ENCODE measurements at regions not wholly inside any gene's neighbourhood (a gene's known extent, or its start where the extent isn't known, plus 50 kb on each side); places are given as distances from the start of the nearest gene placed in this dataset.
"Not testable (repeated sequence)": the region's sequence is repeated elsewhere in the genome, so short reads cannot be mapped to it uniquely, and the experiment has no call there.

GRCh38 chr7:9919-10318, 182.5 kb upstream of the FAM20C start:
- DNase-seq (ENCODE audit: extremely low read depth, low read depth, low spot score), result not testable (repeated sequence)

- DNase-seq (ENCODE audit: extremely low read depth, low read depth, low spot score), result not testable (repeated sequence)
Observed at GRCh38 chr7:32565-33280, 159.6 kb upstream of the FAM20C start.

GRCh38 chr7:35121-35541, 157.2 kb upstream of the FAM20C start:
- DNase-seq (ENCODE audit: extremely low read depth, low read depth, low spot score), result not testable (repeated sequence)

GRCh38 chr7:36539-36938, 155.8 kb upstream of the FAM20C start:
- not testable (repeated sequence) for DNase-seq (ENCODE audit: extremely low read depth, low read depth, low spot score)

- DNase-seq (ENCODE audit: extremely low read depth, low read depth, low spot score), result not testable (repeated sequence)
Observed at GRCh38 chr7:37656-38055, 154.7 kb upstream of the FAM20C start.

- not testable (repeated sequence) for DNase-seq (ENCODE audit: extremely low read depth, low read depth, low spot score)
Observed at GRCh38 chr7:38444-38843, 153.9 kb upstream of the FAM20C start.

- not testable (repeated sequence) for DNase-seq (ENCODE audit: extremely low read depth, low read depth, low spot score)
Observed at GRCh38 chr7:39984-40740, 152.2 kb upstream of the FAM20C start.

GRCh38 chr7:40799-41750, 151.3 kb upstream of the FAM20C start:
- DNase-seq (ENCODE audit: extremely low read depth, low read depth, low spot score), result no peak

- DNase-seq (ENCODE audit: extremely low read depth, low read depth, low spot score), result no peak
Observed at GRCh38 chr7:41917-42565, 150.3 kb upstream of the FAM20C start.

GRCh38 chr7:43791-44540, 148.4 kb upstream of the FAM20C start:
- DNase-seq (ENCODE audit: extremely low read depth, low read depth, low spot score), result no peak

GRCh38 chr7:44541-44896, 147.9 kb upstream of the FAM20C start:
- DNase-seq (ENCODE audit: extremely low read depth, low read depth, low spot score), result no peak

- DNase-seq (ENCODE audit: extremely low read depth, low read depth, low spot score), result no peak
Observed at GRCh38 chr7:45106-46090, 147.0 kb upstream of the FAM20C start.

GRCh38 chr7:46123-46829, 146.1 kb upstream of the FAM20C start:
- no peak for DNase-seq (ENCODE audit: extremely low read depth, low read depth, low spot score)

- DNase-seq (ENCODE audit: extremely low read depth, low read depth, low spot score), result no peak
Observed at GRCh38 chr7:46830-47140, 145.6 kb upstream of the FAM20C start.

GRCh38 chr7:51456-52068, 140.8 kb upstream of the FAM20C start:
- DNase-seq (ENCODE audit: extremely low read depth, low read depth, low spot score), result no peak

GRCh38 chr7:52100-52499, 140.3 kb upstream of the FAM20C start:
- no peak for DNase-seq (ENCODE audit: extremely low read depth, low read depth, low spot score)

GRCh38 chr7:53531-53930, 138.8 kb upstream of the FAM20C start:
- DNase-seq (ENCODE audit: extremely low read depth, low read depth, low spot score), result no peak

- no peak for DNase-seq (ENCODE audit: extremely low read depth, low read depth, low spot score)
Observed at GRCh38 chr7:54615-55014, 137.8 kb upstream of the FAM20C start.

All from glomerular endothelial cell (primary cell).